PC-3 (cell line): ENCODE measurements at regions not wholly inside any gene's neighbourhood (a gene's known extent, or its start where the extent isn't known, plus 50 kb on each side); places are given as distances from the start of the nearest gene placed in this dataset.

Source experiments
- CTCF ChIP-seq: fragments of 300-600 bp; sonication (generic); conservative IDR thresholded peaks from 2 replicates; pipeline ENCODE4 v1.5.1; 2017; ENCODE audit warnings: antibody characterized with exemption, low read depth, mild to moderate bottlenecking, low read length
- EZH2 ChIP-seq: fragments of 300-600 bp; sonication (generic); IDR thresholded peaks from one replicate; pipeline ENCODE4 v1.6.1; 2017; ENCODE audit warnings: antibody characterized with exemption, mild to moderate bottlenecking, low read length; ENCODE audit not compliant: unreplicated experiment
- EZH2phosphoT487 ChIP-seq: fragments of 300-600 bp; sonication (generic); IDR thresholded peaks from 2 replicates; pipeline ENCODE4 v1.6.1; 2018; ENCODE audit warnings: mild to moderate bottlenecking, antibody characterized with exemption, low read length, borderline replicate concordance

GRCh38 chr1:94738371-94738770, 81.8 kb upstream of the SLC44A3 start:
- TF ChIP-seq CTCF: no peak
- TF ChIP-seq EZH2: no peak
- TF ChIP-seq EZH2phosphoT487: no peak
